H9 (cell line): ENCODE measurements at regions not wholly inside any gene's neighbourhood (a gene's known extent, or its start where the extent isn't known, plus 50 kb on each side); places are given as distances from the start of the nearest gene placed in this dataset.

Source experiments
- DNase-seq: peaks from one replicate; pipeline ENCODE4 v3.0.0-alpha.2; 2017
- H2AFZ ChIP-seq: one replicate; pipeline ENCODE4 v1.6.1; 2013; ENCODE audit warnings: mild to moderate bottlenecking, low read length, control low read depth, moderate library complexity
- H2AK5ac ChIP-seq: 2 replicates; pipeline ENCODE4 v1.6.1; 2013; ENCODE audit warnings: low read length, control low read depth, mixed read lengths; ENCODE audit not compliant: insufficient read length
- H2BK120ac ChIP-seq: one replicate; pipeline ENCODE4 v1.6.1; 2013; ENCODE audit warnings: low read depth, mild to moderate bottlenecking, low read length, control low read depth, inconsistent platforms; ENCODE audit not compliant: poor library complexity, severe bottlenecking
- H2BK12ac ChIP-seq: 2 replicates; pipeline ENCODE4 v1.6.1; 2013; ENCODE audit warnings: low read length, control low read depth, mixed read lengths, low read depth; ENCODE audit not compliant: insufficient read length
- H2BK15ac ChIP-seq: 2 replicates; pipeline ENCODE4 v1.6.1; 2013; ENCODE audit warnings: low read depth, low read length, control low read depth
- H2BK20ac ChIP-seq: one replicate; pipeline ENCODE4 v1.6.1; 2013; ENCODE audit warnings: low read depth, mild to moderate bottlenecking, low read length, control low read depth, inconsistent platforms; ENCODE audit not compliant: poor library complexity, severe bottlenecking
- H2BK5ac ChIP-seq: 2 replicates; pipeline ENCODE4 v1.6.1; 2013; ENCODE audit warnings: low read length, control low read depth, mixed read lengths; ENCODE audit not compliant: insufficient read length
- H3K14ac ChIP-seq: 2 replicates; pipeline ENCODE4 v1.6.1; 2013; ENCODE audit warnings: low read length, control low read depth; ENCODE audit not compliant: insufficient read depth
- H3K18ac ChIP-seq: 2 replicates; pipeline ENCODE4 v1.6.1; 2013; ENCODE audit warnings: low read depth, mild to moderate bottlenecking, mixed read lengths, low read length, control low read depth; ENCODE audit not compliant: insufficient read length
- H3K23ac ChIP-seq: 2 replicates; pipeline ENCODE4 v1.6.1; 2013; ENCODE audit warnings: low read length, control low read depth, mixed read lengths, low read depth; ENCODE audit not compliant: insufficient read length
- H3K23me2 ChIP-seq: 2 replicates; pipeline ENCODE4 v1.6.1; 2013; ENCODE audit warnings: low read depth, mild to moderate bottlenecking, mixed read lengths, low read length, control low read depth; ENCODE audit not compliant: insufficient read length, poor library complexity, severe bottlenecking
- H3K27ac ChIP-seq: 2 replicates; pipeline ENCODE4 v1.5.1; 2013; ENCODE audit warnings: low read length, control low read depth, mixed read lengths, low read depth; ENCODE audit not compliant: insufficient read length
- H3K27me3 ChIP-seq: 2 replicates; pipeline ENCODE4 v1.6.1; 2013; ENCODE audit warnings: low read length, control low read depth, inconsistent platforms; ENCODE audit not compliant: insufficient read depth
- H3K4ac ChIP-seq: 2 replicates; pipeline ENCODE4 v1.6.1; 2013; ENCODE audit warnings: low read depth, mild to moderate bottlenecking, control low read depth, inconsistent platforms, low read length, moderate library complexity
- H3K4me1 ChIP-seq: 2 replicates; pipeline ENCODE4 v1.6.1; 2013; ENCODE audit warnings: low read length, control low read depth, inconsistent platforms; ENCODE audit not compliant: insufficient read depth
- H3K4me2 ChIP-seq: 2 replicates; pipeline ENCODE4 v1.6.1; 2013; ENCODE audit warnings: low read length, control low read depth, mixed read lengths; ENCODE audit not compliant: insufficient read length, insufficient read depth
- H3K56ac ChIP-seq: 2 replicates; pipeline ENCODE4 v1.6.1; 2013; ENCODE audit warnings: low read depth, mild to moderate bottlenecking, mixed read lengths, low read length, control low read depth; ENCODE audit not compliant: insufficient read length
- H3K79me1 ChIP-seq: 2 replicates; pipeline ENCODE4 v1.6.1; 2013; ENCODE audit warnings: low read depth, mild to moderate bottlenecking, moderate library complexity, low read length, control low read depth, inconsistent platforms; ENCODE audit not compliant: insufficient read depth, poor library complexity, severe bottlenecking
- H3K79me2 ChIP-seq: 2 replicates; pipeline ENCODE4 v1.6.1; 2013; ENCODE audit warnings: low read length, control low read depth, inconsistent platforms; ENCODE audit not compliant: insufficient read depth
- H3K9ac ChIP-seq: 2 replicates; pipeline ENCODE4 v1.6.1; 2013; ENCODE audit warnings: low read length, control low read depth, mixed read lengths; ENCODE audit not compliant: insufficient read length; ENCODE audit errors: extremely low read depth
- H3K9me3 ChIP-seq: one replicate; pipeline ENCODE4 v1.6.1; 2013; ENCODE audit warnings: low read depth, low read length, inconsistent platforms; ENCODE audit not compliant: control insufficient read depth
- H3T11ph ChIP-seq: one replicate; pipeline ENCODE4 v1.6.1; 2013; ENCODE audit warnings: mild to moderate bottlenecking, low read length, control low read depth, inconsistent platforms
- H4K20me1 ChIP-seq: one replicate; pipeline ENCODE4 v1.6.1; 2013; ENCODE audit not compliant: control insufficient read depth, insufficient read length, insufficient read depth
- H4K5ac ChIP-seq: 2 replicates; pipeline ENCODE4 v1.6.1; 2013; ENCODE audit warnings: low read depth, mild to moderate bottlenecking, mixed read lengths, low read length, control low read depth; ENCODE audit not compliant: insufficient read length
- H4K8ac ChIP-seq: replicated peaks from 2 replicates; pipeline ENCODE4 v1.6.1; 2013; ENCODE audit warnings: low read length, control low read depth, mixed read lengths, low read depth; ENCODE audit not compliant: insufficient read length
- H4K91ac ChIP-seq: 2 replicates; pipeline ENCODE4 v1.6.1; 2013; ENCODE audit warnings: low read depth, mild to moderate bottlenecking, moderate library complexity, mixed read lengths, low read length, control low read depth; ENCODE audit not compliant: insufficient read length
- H3K27ac Mint-ChIP-seq, 3 experiments: 2 replicates in 2 of 3; 3 replicates in 1 of 3; pipeline ENCODE4 v1.8.0; 2020 to 2021; ENCODE audit warnings: mixed read lengths in 3 of 3, mild to moderate bottlenecking in 1 of 3, moderate library complexity in 1 of 3
- H3K27me3 Mint-ChIP-seq: 2 replicates; pipeline ENCODE4 v1.8.0; 2021; ENCODE audit warnings: low read depth, mild to moderate bottlenecking, moderate library complexity, mixed read lengths
- H3K36me3 Mint-ChIP-seq, 3 experiments: 2 replicates in 2 of 3; 3 replicates in 1 of 3; pipeline ENCODE4 v1.8.0; 2020 to 2021; ENCODE audit warnings: low read depth in 3 of 3, mixed read lengths in 3 of 3; ENCODE audit not compliant: insufficient read depth in 1 of 3
- H3K4me1 Mint-ChIP-seq, 2 experiments: 2 replicates each; pipeline ENCODE4 v1.8.0; 2020; ENCODE audit warnings: mixed read lengths in 2 of 2
- H3K4me3 Mint-ChIP-seq, 2 experiments: 2 replicates in 1 of 2; 3 replicates in 1 of 2; pipeline ENCODE4 v1.8.0; 2020 to 2021; ENCODE audit warnings: mild to moderate bottlenecking in 2 of 2, mixed read lengths in 2 of 2, moderate library complexity in 1 of 2
- H3K9me3 Mint-ChIP-seq, 2 experiments: 2 replicates in 1 of 2; 3 replicates in 1 of 2; pipeline ENCODE4 v1.8.0; 2020; ENCODE audit warnings: mild to moderate bottlenecking in 2 of 2, mixed read lengths in 2 of 2, moderate library complexity in 1 of 2
- CTCF ChIP-seq: fragments of 200-600 bp; sonication (generic); conservative IDR thresholded peaks from 3 replicates; pipeline ENCODE4 v1.8.0; 2021; ENCODE audit warnings: antibody characterized with exemption, mild to moderate bottlenecking
- WGBS: extraction: QIAGEN DNeasy Blood & Tissue Kit; methylation state at CpG from one replicate; pipeline ENCODE4 v1.1.7; 2013; ENCODE audit warnings: missing lambda C conversion rate, low lambda C conversion rate, mixed read lengths; ENCODE audit not compliant: insufficient read length; ENCODE audit errors: extremely low coverage; 5-methylcytosine and 5-hydroxymethylcytosine counted together

DNA sequence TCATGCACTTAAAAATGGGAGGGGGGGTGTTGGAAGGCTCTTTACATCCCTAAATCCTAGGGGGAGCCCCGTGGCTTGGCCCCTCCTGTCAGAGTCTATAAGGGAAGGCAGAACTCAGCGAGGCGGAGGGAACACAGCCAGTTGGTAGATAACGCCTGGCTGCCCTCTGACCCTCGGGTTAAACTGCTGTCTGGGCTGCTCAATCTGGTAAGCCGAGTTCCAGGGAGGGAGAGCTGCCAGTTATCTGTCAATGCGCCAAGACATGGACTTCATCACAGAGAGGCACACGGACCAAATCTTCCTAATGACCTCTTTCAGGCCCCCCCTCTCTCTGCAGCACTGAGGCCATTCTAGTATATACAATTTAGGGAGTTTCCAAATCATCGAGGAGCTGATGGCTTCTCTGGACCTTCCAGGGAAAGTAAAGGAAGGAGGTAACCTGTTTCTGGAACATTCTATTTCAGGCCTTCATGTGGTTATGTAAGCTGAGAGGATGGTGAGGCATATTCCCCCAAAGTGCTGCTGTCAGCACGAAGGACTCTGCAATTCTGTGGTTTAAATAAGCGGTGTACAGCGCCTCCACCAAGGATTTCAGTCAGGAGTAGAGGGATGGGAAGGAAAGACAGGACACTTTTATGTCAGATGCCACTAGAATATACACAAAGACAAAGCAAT is 349.0 kb downstream of the MCTP2 start:
- no peaks in the 10 kb centered on the region for H3K4me1 ChIP-seq
- Mint-ChIP-seq H3K4me3 (no peak overlapping the region), H3K9me3 (no peaks in the 10 kb centered on the region), H3K4me1 (peaks cover 4 to 10% of the 10 kb centered on the region in 2 experiments; a peak in 2 of 4 replicates), H3K36me3 (no peaks in the 10 kb centered on the region), H3K27me3 (no peaks in the 10 kb centered on the region; the same call in none of the 2 replicates), H3K27ac (no peak overlapping the region)
- H3K14ac ChIP-seq, result no peak overlapping the region
- H3K9me3 ChIP-seq, result no peaks in the 10 kb centered on the region
- no peak for TF ChIP-seq CTCF
- H3K27ac ChIP-seq, result no peak overlapping the region
- no peak overlapping the region for H3K4ac ChIP-seq
- H4K8ac ChIP-seq, result no peak overlapping the region
- no peak overlapping the region for H3K9ac ChIP-seq
- no CpG with 5 or more reads among the region's 12 CpGs for WGBS
- no peaks in the 10 kb centered on the region for H4K20me1 ChIP-seq
- H2BK15ac ChIP-seq, result no peak overlapping the region
- H3K23ac ChIP-seq, result no peak overlapping the region
- H2AFZ ChIP-seq, result no peak overlapping the region
- H2BK20ac ChIP-seq, result no peak overlapping the region
- no peak overlapping the region for H2AK5ac ChIP-seq
- H3K27me3 ChIP-seq, result no peaks in the 10 kb centered on the region
- H4K91ac ChIP-seq, result no peak overlapping the region
- no peak overlapping the region for H3K4me2 ChIP-seq
- H3T11ph ChIP-seq, result no peak overlapping the region
- H2BK12ac ChIP-seq, result no peak overlapping the region
- H3K79me2 ChIP-seq, result no peaks in the 10 kb centered on the region
- H4K5ac ChIP-seq, result no peak overlapping the region
- no peaks in the 10 kb centered on the region for H3K23me2 ChIP-seq
- no peak overlapping the region for H3K18ac ChIP-seq
- H3K56ac ChIP-seq, result no peak overlapping the region
- H2BK5ac ChIP-seq, result no peak overlapping the region
- H3K79me1 ChIP-seq, result no peaks in the 10 kb centered on the region
- no peak overlapping the region for H2BK120ac ChIP-seq
- no peak for DNase-seq
